Suprapubic skin (tissue), 3 donors: ENCODE measurements at regions not wholly inside any gene's neighbourhood (a gene's known extent, or its start where the extent isn't known, plus 50 kb on each side); places are given as distances from the start of the nearest gene placed in this dataset.

Source experiments
- EP300 ChIP-seq: sonication (generic); formaldehyde crosslinking; IDR thresholded peaks from one replicate; pipeline ENCODE4 v1.6.1; 2017; ENCODE audit warnings: antibody characterized with exemption
- POLR2A ChIP-seq, 2 donors: fragments of 450-650 bp; IDR thresholded peaks; one replicate each; pipeline ENCODE4 v1.6.1; 2017; ENCODE audit warnings: antibody characterized with exemption in 2 of 2, mild to moderate bottlenecking in 2 of 2, moderate library complexity in 2 of 2
- TF ChIP-seq, protein P1 (sequence below), 2 donors: fragments of 200-600 bp in 1 of 2; fragments of 450-650 bp in 1 of 2; sonication (generic) in 1 of 2; IDR thresholded peaks; one replicate each; pipeline ENCODE4 v1.5.1; 2016 to 2019; ENCODE audit warnings: antibody characterized with exemption in 2 of 2, mild to moderate bottlenecking in 1 of 2, moderate library complexity in 1 of 2

DNA sequence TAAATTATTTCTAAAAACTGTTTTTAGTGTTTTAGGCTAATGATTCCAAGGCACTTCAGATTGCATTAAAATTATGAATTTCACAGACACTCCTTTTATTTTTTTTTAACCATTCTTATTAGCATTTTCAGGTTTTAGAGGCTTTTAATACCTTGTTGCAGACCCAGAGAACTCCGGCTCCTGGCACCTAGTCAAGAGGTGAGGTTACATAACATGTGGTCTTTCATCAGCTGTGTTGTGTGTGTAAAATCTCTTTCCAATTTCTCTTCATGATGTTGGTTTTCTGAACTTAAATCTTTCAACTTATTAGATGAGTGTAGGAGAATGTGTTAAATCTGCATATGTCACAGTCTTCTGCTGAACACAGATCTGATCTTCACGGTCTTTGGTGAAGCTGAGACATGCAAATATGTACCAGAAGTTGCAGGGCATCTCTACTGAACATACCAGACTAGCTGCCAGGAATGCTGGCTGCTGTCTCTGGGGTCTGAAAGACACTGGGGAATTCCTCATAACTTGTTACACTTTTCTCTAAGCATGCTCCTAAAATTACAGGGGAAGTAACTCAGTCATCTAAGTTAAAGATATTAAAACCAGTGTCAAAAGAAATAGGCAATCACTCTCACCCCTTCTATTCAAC, 1165.3 kb downstream of the EFNB2 start:
- TF ChIP-seq POLR2A (IDR thresholded peaks at IDR 0.05) (no peak), EP300 (no peak)
- TF ChIP-seq, protein P1, sequence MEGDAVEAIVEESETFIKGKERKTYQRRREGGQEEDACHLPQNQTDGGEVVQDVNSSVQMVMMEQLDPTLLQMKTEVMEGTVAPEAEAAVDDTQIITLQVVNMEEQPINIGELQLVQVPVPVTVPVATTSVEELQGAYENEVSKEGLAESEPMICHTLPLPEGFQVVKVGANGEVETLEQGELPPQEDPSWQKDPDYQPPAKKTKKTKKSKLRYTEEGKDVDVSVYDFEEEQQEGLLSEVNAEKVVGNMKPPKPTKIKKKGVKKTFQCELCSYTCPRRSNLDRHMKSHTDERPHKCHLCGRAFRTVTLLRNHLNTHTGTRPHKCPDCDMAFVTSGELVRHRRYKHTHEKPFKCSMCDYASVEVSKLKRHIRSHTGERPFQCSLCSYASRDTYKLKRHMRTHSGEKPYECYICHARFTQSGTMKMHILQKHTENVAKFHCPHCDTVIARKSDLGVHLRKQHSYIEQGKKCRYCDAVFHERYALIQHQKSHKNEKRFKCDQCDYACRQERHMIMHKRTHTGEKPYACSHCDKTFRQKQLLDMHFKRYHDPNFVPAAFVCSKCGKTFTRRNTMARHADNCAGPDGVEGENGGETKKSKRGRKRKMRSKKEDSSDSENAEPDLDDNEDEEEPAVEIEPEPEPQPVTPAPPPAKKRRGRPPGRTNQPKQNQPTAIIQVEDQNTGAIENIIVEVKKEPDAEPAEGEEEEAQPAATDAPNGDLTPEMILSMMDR (IDR thresholded peaks at IDR 0.05) = no peak
